ENCODE measurements at regions not wholly inside any gene's neighbourhood (a gene's known extent, or its start where the extent isn't known, plus 50 kb on each side); places are given as distances from the start of the nearest gene placed in this dataset.

- no peak for TF ChIP-seq CTCF (IDR thresholded peaks at IDR 0.05)
- Histone ChIP-seq H3K9me3 (no peaks in the 10 kb centered on the region), H3K27me3 (replicated peaks; ENCODE audit: insufficient read depth) (no peaks in the 10 kb centered on the region), H3K4me3 (no peak overlapping the region), H3K4me1 (ENCODE audit: control insufficient read depth in 1 of 2, low read depth in 2 of 2) (no peaks in the 10 kb centered on the region), H3K36me3 (no peaks in the 10 kb centered on the region), H3K27ac (no peak overlapping the region)
- ATAC-seq (ENCODE audit: insufficient number of reproducible peaks, low FRiP score, low read depth) = no peak
- DNase-seq (ENCODE audit: low spot score) = no peak
Measured at GRCh38 chr2:52194342-52194741, 1162.4 kb upstream of the NRXN1 start.

- no peak for DNase-seq (ENCODE audit: low spot score)
- ATAC-seq (ENCODE audit: insufficient number of reproducible peaks, low FRiP score, low read depth) = no peak
- H3K9me3 ChIP-seq = no peaks in the 10 kb centered on the region
- H3K27ac ChIP-seq = no peak overlapping the region
- no peaks in the 10 kb centered on the region for H3K27me3 ChIP-seq (replicated peaks; ENCODE audit: insufficient read depth)
- no peak for TF ChIP-seq CTCF (IDR thresholded peaks at IDR 0.05)
- no peak overlapping the region for H3K4me3 ChIP-seq
- no peaks in the 10 kb centered on the region for H3K36me3 ChIP-seq
- no peaks in the 10 kb centered on the region for H3K4me1 ChIP-seq (ENCODE audit: control insufficient read depth in 1 of 2, low read depth in 2 of 2)
Measured at GRCh38 chr2:52193804-52194203, 1161.9 kb upstream of the NRXN1 start.

GRCh38 chr2:52192656-52193055 lies 1160.7 kb upstream of the NRXN1 start:
- Histone ChIP-seq H3K27me3 (replicated peaks; ENCODE audit: insufficient read depth) (no peaks in the 10 kb centered on the region), H3K9me3 (no peaks in the 10 kb centered on the region), H3K4me1 (ENCODE audit: control insufficient read depth in 1 of 2, low read depth in 2 of 2) (no peaks in the 10 kb centered on the region), H3K36me3 (no peaks in the 10 kb centered on the region), H3K27ac (no peak overlapping the region), H3K4me3 (no peak overlapping the region)
- DNase-seq (ENCODE audit: low spot score) (no peak), ATAC-seq (ENCODE audit: insufficient number of reproducible peaks, low FRiP score, low read depth) (no peak)
- no peak for TF ChIP-seq CTCF (IDR thresholded peaks at IDR 0.05)

GRCh38 chr2:52181080-52181479 lies 1149.1 kb upstream of the NRXN1 start:
- ATAC-seq (ENCODE audit: insufficient number of reproducible peaks, low FRiP score, low read depth) = no peak
- no peak for DNase-seq (ENCODE audit: low spot score)
- no peak overlapping the region for H3K4me3 ChIP-seq

GRCh38 chr2:52178845-52179244 lies 1146.9 kb upstream of the NRXN1 start:
- ATAC-seq (ENCODE audit: insufficient number of reproducible peaks, low FRiP score, low read depth) (no peak), DNase-seq (ENCODE audit: low spot score) (no peak)
- H3K27me3 ChIP-seq (replicated peaks; ENCODE audit: insufficient read depth) = no peaks in the 10 kb centered on the region
- no peak for TF ChIP-seq CTCF (IDR thresholded peaks at IDR 0.05)
- no peaks in the 10 kb centered on the region for H3K4me1 ChIP-seq (ENCODE audit: control insufficient read depth in 1 of 2, low read depth in 2 of 2)
- no peaks in the 10 kb centered on the region for H3K9me3 ChIP-seq
- no peak overlapping the region for H3K27ac ChIP-seq
- H3K4me3 ChIP-seq = no peak overlapping the region
- no peaks in the 10 kb centered on the region for H3K36me3 ChIP-seq

More at GRCh38 chr2:52181080-52181479, 1149.1 kb upstream of the NRXN1 start:
- H3K4me1 ChIP-seq (ENCODE audit: control insufficient read depth in 1 of 2, low read depth in 2 of 2) = no peaks in the 10 kb centered on the region
- no peak overlapping the region for H3K27ac ChIP-seq
- H3K36me3 ChIP-seq = no peaks in the 10 kb centered on the region
- H3K9me3 ChIP-seq = no peaks in the 10 kb centered on the region
- no peaks in the 10 kb centered on the region for H3K27me3 ChIP-seq (replicated peaks; ENCODE audit: insufficient read depth)
- TF ChIP-seq CTCF (IDR thresholded peaks at IDR 0.05) = no peak

Measured in thoracic aorta (tissue), 2 donors.